Occipital lobe (tissue), 1 donor: ENCODE measurements at regions not wholly inside any gene's neighbourhood (a gene's known extent, or its start where the extent isn't known, plus 50 kb on each side); places are given as distances from the start of the nearest gene placed in this dataset.

Experiments used
- DNase-seq: peaks from one replicate; lab custom pipeline; 2025; lab: John Stamatoyannopoulos, UW

GRCh38 chr2:12402440-12403139 lies 314.1 kb upstream of the TRIB2 start:
- DNase-seq: no peak

- DNase-seq: no peak
Observed at GRCh38 chr2:12404497-12404896, 312.2 kb upstream of the TRIB2 start.

GRCh38 chr2:12407160-12407559 lies 309.6 kb upstream of the TRIB2 start:
- DNase-seq: no peak

GRCh38 chr2:12412898-12413305 lies 303.8 kb upstream of the TRIB2 start:
- no peak for DNase-seq

- no peak for DNase-seq
Observed at GRCh38 chr2:12415536-12415935, 301.2 kb upstream of the TRIB2 start.

- no peak for DNase-seq
Observed at GRCh38 chr2:12416600-12416999, 300.1 kb upstream of the TRIB2 start.

GRCh38 chr2:12417786-12418185 lies 298.9 kb upstream of the TRIB2 start:
- DNase-seq: no peak

GRCh38 chr2:12419803-12420202 lies 296.9 kb upstream of the TRIB2 start:
- DNase-seq: no peak

GRCh38 chr2:12421046-12421445 lies 295.7 kb upstream of the TRIB2 start:
- no peak for DNase-seq

- no peak for DNase-seq
Observed at GRCh38 chr2:12424219-12424618, 292.5 kb upstream of the TRIB2 start.

GRCh38 chr2:12424809-12425208 lies 291.9 kb upstream of the TRIB2 start:
- no peak for DNase-seq

GRCh38 chr2:12428324-12428723 lies 288.4 kb upstream of the TRIB2 start:
- no peak for DNase-seq

- no peak for DNase-seq
Observed at GRCh38 chr2:12428786-12429185, 287.9 kb upstream of the TRIB2 start.

- DNase-seq: no peak
Observed at GRCh38 chr2:12429779-12430406, 286.8 kb upstream of the TRIB2 start.

- no peak for DNase-seq
Observed at GRCh38 chr2:12430407-12431133, 286.2 kb upstream of the TRIB2 start.

GRCh38 chr2:12432985-12433625 lies 283.6 kb upstream of the TRIB2 start:
- no peak for DNase-seq

GRCh38 chr2:12433626-12433990 lies 283.1 kb upstream of the TRIB2 start:
- DNase-seq: no peak

- no peak for DNase-seq
Observed at GRCh38 chr2:12434630-12435098, 282.1 kb upstream of the TRIB2 start.

- DNase-seq: no peak
Observed at GRCh38 chr2:12435430-12436222, 281.1 kb upstream of the TRIB2 start.

GRCh38 chr2:12436483-12436882 lies 280.3 kb upstream of the TRIB2 start:
- DNase-seq: no peak

GRCh38 chr2:12436935-12437561 lies 279.7 kb upstream of the TRIB2 start:
- no peak for DNase-seq
